Calu3 (cell line): ENCODE measurements at regions not wholly inside any gene's neighbourhood (a gene's known extent, or its start where the extent isn't known, plus 50 kb on each side); places are given as distances from the start of the nearest gene placed in this dataset.

ENCODE experiments used
- BruUV-seq: library from RNA; stranded (reverse); fragments of 400-500 nt; replicated peaks from 2 replicates; lab custom pipeline; 2021; lab: Mats Ljungman, UMichigan
- CTCF ChIA-PET: fragments of 300-600 bp; sonication (Branson Sonifier 250); formaldehyde crosslinking; loops from one replicate; lab custom pipeline; 2022; ENCODE audit warnings: antibody characterized with exemption; lab: Charles Lee
- DNase-seq: peaks from one replicate; pipeline ENCODE4 v3.0.0; 2022
- H3K27ac Mint-ChIP-seq: one replicate; pipeline ENCODE4 v1.8.0; 2022; ENCODE audit warnings: mixed read lengths; ENCODE audit not compliant: unreplicated experiment
- H3K27me3 Mint-ChIP-seq: one replicate; pipeline ENCODE4 v1.8.0; 2022; ENCODE audit warnings: mixed read lengths; ENCODE audit not compliant: unreplicated experiment
- H3K36me3 Mint-ChIP-seq: one replicate; pipeline ENCODE4 v1.8.0; 2022; ENCODE audit warnings: mild to moderate bottlenecking, moderate library complexity, mixed read lengths; ENCODE audit not compliant: insufficient read depth, unreplicated experiment
- H3K4me1 Mint-ChIP-seq: one replicate; pipeline ENCODE4 v1.8.0; 2022; ENCODE audit warnings: mild to moderate bottlenecking, low read depth, mixed read lengths; ENCODE audit not compliant: unreplicated experiment
- H3K4me3 Mint-ChIP-seq: one replicate; pipeline ENCODE4 v1.8.0; 2022; ENCODE audit warnings: mild to moderate bottlenecking, low read depth, moderate library complexity, mixed read lengths; ENCODE audit not compliant: unreplicated experiment
- H3K9me3 Mint-ChIP-seq: one replicate; pipeline ENCODE4 v1.8.0; 2022; ENCODE audit warnings: low read depth, mixed read lengths; ENCODE audit not compliant: unreplicated experiment
- CTCF ChIP-seq: fragments of 200-600 bp; IDR thresholded peaks from one replicate; pipeline ENCODE4 v1.8.0; 2022; ENCODE audit warnings: antibody characterized with exemption; ENCODE audit not compliant: unreplicated experiment
- intact Hi-C: fragments of 100-400 bp; cut with micrococcal nuclease; formaldehyde crosslinking; loops from one replicate; pipeline ENCODE4 v1.10.0; 2022; ENCODE audit not compliant: unreplicated experiment

GRCh38 chr12:111143271-111143670, 222.9 kb upstream of the MYL2 start:
- Mint-ChIP-seq H3K4me3 (no peak overlapping the region), H3K27me3 (peaks cover 98% of the 10 kb centered on the region), H3K4me1 (no peaks in the 10 kb centered on the region), H3K27ac (no peak overlapping the region), H3K9me3 (peaks cover 3% of the 10 kb centered on the region), H3K36me3 (no peaks in the 10 kb centered on the region)
- TF ChIP-seq CTCF, result no peak
- intact Hi-C loops, result no loop called here
- no peak for DNase-seq
- CTCF ChIA-PET, result no interaction called here
- no TSS peak for BruUV-seq

GRCh38 chr12:111141205-111141604, 220.8 kb upstream of the MYL2 start:
- CTCF ChIA-PET, result no interaction called here
- H3K4me3 Mint-ChIP-seq, result no peak overlapping the region
- H3K27ac Mint-ChIP-seq, result no peak overlapping the region
- no peak for TF ChIP-seq CTCF
- BruUV-seq, result no TSS peak
- no peak for DNase-seq
- H3K4me1 Mint-ChIP-seq, result no peaks in the 10 kb centered on the region
- no peaks in the 10 kb centered on the region for H3K9me3 Mint-ChIP-seq
- no peaks in the 10 kb centered on the region for H3K36me3 Mint-ChIP-seq
- intact Hi-C loops, result no loop called here
- peaks cover 93% of the 10 kb centered on the region for H3K27me3 Mint-ChIP-seq

GRCh38 chr12:111138016-111138415, 217.6 kb upstream of the MYL2 start:
- no peaks in the 10 kb centered on the region for H3K36me3 Mint-ChIP-seq
- no TSS peak for BruUV-seq
- CTCF ChIA-PET, result no interaction called here

GRCh38 chr12:111135293-111135832, 215.0 kb upstream of the MYL2 start:
- Mint-ChIP-seq H3K27ac (no peak overlapping the region), H3K4me1 (no peaks in the 10 kb centered on the region), H3K9me3 (no peaks in the 10 kb centered on the region), H3K4me3 (no peak overlapping the region), H3K27me3 (peaks cover 93% of the 10 kb centered on the region), H3K36me3 (no peaks in the 10 kb centered on the region)
- no peak for DNase-seq
- no TSS peak for BruUV-seq
- intact Hi-C loops, result no loop called here
- CTCF ChIA-PET, result interaction anchor here (0.6 kb wide), 1 partner anchor 1559 kb away, joined by 3 read pairs; no protein-coding TSS in a partner anchor
- no peak for TF ChIP-seq CTCF

More at GRCh38 chr12:111138016-111138415, 217.6 kb upstream of the MYL2 start:
- no peak for TF ChIP-seq CTCF
- DNase-seq, result no peak
- Mint-ChIP-seq H3K4me3 (no peak overlapping the region), H3K27me3 (peaks cover 93% of the 10 kb centered on the region), H3K4me1 (no peaks in the 10 kb centered on the region), H3K27ac (no peak overlapping the region), H3K9me3 (no peaks in the 10 kb centered on the region)
- intact Hi-C loops, result no loop called here
